HEK293T (cell line): ENCODE measurements at regions not wholly inside any gene's neighbourhood (a gene's known extent, or its start where the extent isn't known, plus 50 kb on each side); places are given as distances from the start of the nearest gene placed in this dataset.

Experiments used
- CTCF ChIA-PET: fragments of 350-600 bp; formaldehyde crosslinking; extraction: SDS; loops from one replicate; lab custom pipeline; 2021; ENCODE audit warnings: antibody characterized with exemption, inconsistent platforms; lab: Yijun Ruan, JAX
- POLR2A ChIA-PET: fragments of 350-600 bp; formaldehyde crosslinking; extraction: SDS; loops from one replicate; lab custom pipeline; 2020; ENCODE audit warnings: antibody characterized with exemption, inconsistent platforms; lab: Yijun Ruan, JAX
- DNase-seq: peaks from one replicate; pipeline ENCODE4 v3.0.0; 2012; ENCODE audit warnings: mixed read lengths; ENCODE audit errors: extremely low spot score
- ARNT ChIP-seq: fragments of 450-650 bp; IDR thresholded peaks from 2 replicates; pipeline ENCODE4 v1.6.1; 2017; ENCODE audit warnings: mild to moderate bottlenecking
- BHLHE40 ChIP-seq: fragments of 450-650 bp; IDR thresholded peaks from 2 replicates; pipeline ENCODE4 v1.6.1; 2016; ENCODE audit warnings: mild to moderate bottlenecking, moderate library complexity, borderline replicate concordance
- CTBP1 ChIP-seq: fragments of 450-650 bp; IDR thresholded peaks from 2 replicates; pipeline ENCODE4 v1.6.1; 2016; ENCODE audit warnings: borderline replicate concordance
- ELF4 ChIP-seq: fragments of 450-650 bp; IDR thresholded peaks from 2 replicates; pipeline ENCODE4 v1.6.1; 2017; ENCODE audit warnings: antibody characterized with exemption
- FOXA1 ChIP-seq: fragments of 450-650 bp; IDR thresholded peaks from 2 replicates; pipeline ENCODE4 v1.6.1; 2016; ENCODE audit warnings: mild to moderate bottlenecking
- FOXK2 ChIP-seq: fragments of 450-650 bp; IDR thresholded peaks from 2 replicates; pipeline ENCODE4 v1.6.1; 2016; ENCODE audit warnings: mild to moderate bottlenecking
- FOXM1 ChIP-seq: fragments of 450-650 bp; IDR thresholded peaks from 2 replicates; pipeline ENCODE4 v1.6.1; 2017; ENCODE audit warnings: mild to moderate bottlenecking, borderline replicate concordance
- HDGF ChIP-seq: fragments of 450-650 bp; IDR thresholded peaks from 2 replicates; pipeline ENCODE4 v1.6.1; 2017; ENCODE audit warnings: antibody characterized with exemption, borderline replicate concordance
- L3MBTL2 ChIP-seq: fragments of 450-650 bp; conservative IDR thresholded peaks from 2 replicates; pipeline ENCODE4 v1.6.1; 2016; ENCODE audit warnings: mild to moderate bottlenecking
- LEF1 ChIP-seq: fragments of 450-650 bp; IDR thresholded peaks from 2 replicates; pipeline ENCODE4 v1.6.1; 2017; ENCODE audit warnings: mild to moderate bottlenecking, borderline replicate concordance
- NFRKB ChIP-seq: fragments of 450-650 bp; IDR thresholded peaks from 2 replicates; pipeline ENCODE4 v1.6.1; 2016; ENCODE audit warnings: mild to moderate bottlenecking, moderate library complexity
- PKNOX1 ChIP-seq: fragments of 450-650 bp; IDR thresholded peaks from 2 replicates; pipeline ENCODE4 v1.6.1; 2016
- SP1 ChIP-seq: fragments of 450-650 bp; IDR thresholded peaks from 2 replicates; pipeline ENCODE4 v1.6.1; 2017
- SUZ12 ChIP-seq: fragments of 450-650 bp; IDR thresholded peaks from 2 replicates; pipeline ENCODE4 v1.6.1; 2016; ENCODE audit warnings: mild to moderate bottlenecking
- TARDBP ChIP-seq: fragments of 450-650 bp; IDR thresholded peaks from 2 replicates; pipeline ENCODE4 v1.6.1; 2016
- ZNF384 ChIP-seq: fragments of 450-650 bp; IDR thresholded peaks from 2 replicates; pipeline ENCODE4 v1.6.1; 2016

GRCh38 chr5:53323943-53324642, 156.3 kb upstream of the FST start:
- ChIA-PET POLR2A (no interaction called here), CTCF (no interaction called here)
- TF ChIP-seq L3MBTL2 (no peak), LEF1 (no peak), TARDBP (no peak), SP1 (no peak), FOXM1 (no peak), HDGF (no peak), NFRKB (no peak), BHLHE40 (no peak), FOXK2 (no peak), ZNF384 (no peak), FOXA1 (no peak), ARNT (no peak), SUZ12 (no peak), ELF4 (no peak), PKNOX1 (no peak), CTBP1 (no peak)
- no peak for DNase-seq

GRCh38 chr5:53326424-53327153, 153.8 kb upstream of the FST start:
- POLR2A ChIA-PET = no interaction called here
- CTCF ChIA-PET = no interaction called here
- DNase-seq = no peak
- TF ChIP-seq NFRKB (no peak), TARDBP (no peak), L3MBTL2 (no peak), ELF4 (no peak), CTBP1 (no peak), FOXA1 (no peak), PKNOX1 (no peak), ARNT (no peak)

- TF ChIP-seq LEF1 (no peak), SP1 (no peak), CTBP1 (no peak), PKNOX1 (no peak), FOXM1 (no peak), ZNF384 (no peak), FOXA1 (no peak), HDGF (no peak)
- POLR2A ChIA-PET = no interaction called here
- DNase-seq = no peak
- CTCF ChIA-PET = no interaction called here
Observed at GRCh38 chr5:53327811-53328334, 152.6 kb upstream of the FST start.

GRCh38 chr5:53330491-53330890, 149.9 kb upstream of the FST start:
- CTCF ChIA-PET = no interaction called here
- POLR2A ChIA-PET = no interaction called here
- TF ChIP-seq BHLHE40 (no peak), ELF4 (no peak), PKNOX1 (no peak), ARNT (no peak), HDGF (no peak), FOXA1 (no peak), FOXK2 (no peak), SP1 (no peak), CTBP1 (no peak), SUZ12 (no peak), LEF1 (no peak), TARDBP (no peak), FOXM1 (no peak), NFRKB (no peak)
- DNase-seq = no peak

GRCh38 chr5:53331463-53331862, 149.0 kb upstream of the FST start:
- ChIA-PET CTCF (no interaction called here), POLR2A (no interaction called here)
- TF ChIP-seq ZNF384 (no peak), CTBP1 (no peak), ELF4 (no peak), FOXM1 (no peak), LEF1 (no peak), FOXK2 (no peak)
- no peak for DNase-seq
